ENCODE measurements at regions not wholly inside any gene's neighbourhood (a gene's known extent, or its start where the extent isn't known, plus 50 kb on each side); places are given as distances from the start of the nearest gene placed in this dataset.

GRCh38 chr6:169843991-169844390, 92.6 kb downstream of the ERMARD start:
- no peak overlapping the region for H3K27ac ChIP-seq

GRCh38 chr6:169843110-169843509, 91.7 kb downstream of the ERMARD start:
- H3K27ac ChIP-seq, result no peak overlapping the region
- TF ChIP-seq CTCF (conservative IDR thresholded peaks at IDR 0.05), result no peak

More at GRCh38 chr6:169843991-169844390, 92.6 kb downstream of the ERMARD start:
- TF ChIP-seq CTCF (conservative IDR thresholded peaks at IDR 0.05), result no peak

- no peak for TF ChIP-seq CTCF (conservative IDR thresholded peaks at IDR 0.05)
These were observed 90.6 kb downstream of the ERMARD start for GRCh38 chr6:169841907-169842606.

GRCh38 chr6:169841251-169841650, 89.8 kb downstream of the ERMARD start:
- no peak for TF ChIP-seq CTCF (conservative IDR thresholded peaks at IDR 0.05)

More at GRCh38 chr6:169841907-169842606, 90.6 kb downstream of the ERMARD start:
- H3K27ac ChIP-seq, result no peak overlapping the region

GRCh38 chr6:169839898-169840631, 88.6 kb downstream of the ERMARD start:
- TF ChIP-seq CTCF (conservative IDR thresholded peaks at IDR 0.05), result no peak
- no peak overlapping the region for H3K27ac ChIP-seq

More at GRCh38 chr6:169841251-169841650, 89.8 kb downstream of the ERMARD start:
- no peak overlapping the region for H3K27ac ChIP-seq

- H3K27ac ChIP-seq, result no peak overlapping the region
- TF ChIP-seq CTCF (conservative IDR thresholded peaks at IDR 0.05), result no peak
These were observed 88.1 kb downstream of the ERMARD start for GRCh38 chr6:169839493-169839892.

- TF ChIP-seq CTCF (conservative IDR thresholded peaks at IDR 0.05), result no peak
- H3K27ac ChIP-seq, result no peak overlapping the region
These were observed 87.6 kb downstream of the ERMARD start for GRCh38 chr6:169839029-169839481.
